ENCODE measurements at regions not wholly inside any gene's neighbourhood (a gene's known extent, or its start where the extent isn't known, plus 50 kb on each side); places are given as distances from the start of the nearest gene placed in this dataset.

- H3K4me3 ChIP-seq = no peak overlapping the region
- ATAC-seq (no peak), DNase-seq (no peak)
- no peak for TF ChIP-seq CTCF (IDR thresholded peaks at IDR 0.05)
- TF ChIP-seq POLR2A (IDR thresholded peaks at IDR 0.05) = no peak
- 84 to 86% methylated on average over 5 of the region's 5 CpGs for whole genome bisulfite sequencing, 2 donors
- no peaks in the 10 kb centered on the region for H3K4me1 ChIP-seq
- intact Hi-C loops (cut with DNase I) = no loop called here
- no peaks in the 10 kb centered on the region for H3K9me3 ChIP-seq
- H3K27me3 ChIP-seq = no peaks in the 10 kb centered on the region
- no peak overlapping the region for H3K27ac ChIP-seq
- H3K36me3 ChIP-seq (replicated peaks in 1 of 2; ENCODE audit: insufficient read depth in 1 of 2, low read depth in 2 of 2) = no peaks in the 10 kb centered on the region
Observed at GRCh38 chr12:83676781-83677295, 990.1 kb downstream of the TMTC2 start.

GRCh38 chr12:83666690-83667089 lies 980.0 kb downstream of the TMTC2 start:
- Histone ChIP-seq H3K27ac (no peak overlapping the region), H3K9me3 (no peaks in the 10 kb centered on the region), H3K4me1 (peaks cover 4% of the 10 kb centered on the region), H3K27me3 (no peaks in the 10 kb centered on the region), H3K4me3 (no peak overlapping the region), H3K36me3 (replicated peaks in 1 of 2; ENCODE audit: insufficient read depth in 1 of 2, low read depth in 2 of 2) (no peaks in the 10 kb centered on the region)
- no peak for ATAC-seq
- intact Hi-C loops (cut with DNase I) = no loop called here
- TF ChIP-seq POLR2A (IDR thresholded peaks at IDR 0.05) (no peak), CTCF (IDR thresholded peaks at IDR 0.05) (no peak)
- DNase-seq = no peak
- WGBS, 2 donors = 31 to 55% methylated on average over 2 of the region's 2 CpGs

- ATAC-seq (no peak), DNase-seq (no peak)
- Histone ChIP-seq H3K27ac (no peak overlapping the region), H3K4me1 (peaks cover 4% of the 10 kb centered on the region), H3K27me3 (no peaks in the 10 kb centered on the region), H3K36me3 (replicated peaks in 1 of 2; ENCODE audit: insufficient read depth in 1 of 2, low read depth in 2 of 2) (no peaks in the 10 kb centered on the region), H3K9me3 (no peaks in the 10 kb centered on the region), H3K4me3 (no peak overlapping the region)
- intact Hi-C loops (cut with DNase I) = no loop called here
- no peak for TF ChIP-seq POLR2A (IDR thresholded peaks at IDR 0.05)
Observed at GRCh38 chr12:83665634-83666218, 979.0 kb downstream of the TMTC2 start.

- no peaks in the 10 kb centered on the region for H3K9me3 ChIP-seq
- no peak overlapping the region for H3K27ac ChIP-seq
- intact Hi-C loops (cut with DNase I) = no loop called here
- DNase-seq = no peak
- peaks cover 4% of the 10 kb centered on the region for H3K4me1 ChIP-seq
- no peaks in the 10 kb centered on the region for H3K27me3 ChIP-seq
- no peak for ATAC-seq
- H3K4me3 ChIP-seq = no peak overlapping the region
- no peaks in the 10 kb centered on the region for H3K36me3 ChIP-seq (replicated peaks in 1 of 2; ENCODE audit: insufficient read depth in 1 of 2, low read depth in 2 of 2)
- TF ChIP-seq CTCF (IDR thresholded peaks at IDR 0.05) = no peak
- TF ChIP-seq POLR2A (IDR thresholded peaks at IDR 0.05) = no peak
Observed at GRCh38 chr12:83664650-83665049, 977.9 kb downstream of the TMTC2 start.

- no peaks in the 10 kb centered on the region for H3K36me3 ChIP-seq (replicated peaks in 1 of 2; ENCODE audit: insufficient read depth in 1 of 2, low read depth in 2 of 2)
- DNase-seq = no peak
Observed at GRCh38 chr12:83660727-83661358, 974.1 kb downstream of the TMTC2 start.

More at GRCh38 chr12:83660727-83661358, 974.1 kb downstream of the TMTC2 start:
- Histone ChIP-seq H3K27me3 (no peaks in the 10 kb centered on the region), H3K4me3 (no peak overlapping the region), H3K27ac (no peak overlapping the region), H3K4me1 (peaks cover under 1% of the 10 kb centered on the region), H3K9me3 (no peaks in the 10 kb centered on the region)
- intact Hi-C loops (cut with DNase I) = no loop called here
- WGBS, 2 donors = 76 to 88% methylated on average over 3 of the region's 3 CpGs
- no peak for ATAC-seq
- TF ChIP-seq POLR2A (IDR thresholded peaks at IDR 0.05) (no peak), CTCF (IDR thresholded peaks at IDR 0.05) (no peak)
